ENCODE measurements at regions not wholly inside any gene's neighbourhood (a gene's known extent, or its start where the extent isn't known, plus 50 kb on each side); places are given as distances from the start of the nearest gene placed in this dataset.

- Mint-ChIP-seq H3K9me3 (ENCODE audit: unreplicated experiment) (no peaks in the 10 kb centered on the region), H3K36me3 (ENCODE audit: low read depth, unreplicated experiment) (no peaks in the 10 kb centered on the region), H3K4me3 (ENCODE audit: unreplicated experiment) (no peak overlapping the region), H3K27me3 (ENCODE audit: unreplicated experiment) (no peaks in the 10 kb centered on the region), H3K4me1 (ENCODE audit: unreplicated experiment) (peaks cover 18% of the 10 kb centered on the region), H3K27ac (ENCODE audit: unreplicated experiment) (no peak overlapping the region)
- TF ChIP-seq, protein P1, sequence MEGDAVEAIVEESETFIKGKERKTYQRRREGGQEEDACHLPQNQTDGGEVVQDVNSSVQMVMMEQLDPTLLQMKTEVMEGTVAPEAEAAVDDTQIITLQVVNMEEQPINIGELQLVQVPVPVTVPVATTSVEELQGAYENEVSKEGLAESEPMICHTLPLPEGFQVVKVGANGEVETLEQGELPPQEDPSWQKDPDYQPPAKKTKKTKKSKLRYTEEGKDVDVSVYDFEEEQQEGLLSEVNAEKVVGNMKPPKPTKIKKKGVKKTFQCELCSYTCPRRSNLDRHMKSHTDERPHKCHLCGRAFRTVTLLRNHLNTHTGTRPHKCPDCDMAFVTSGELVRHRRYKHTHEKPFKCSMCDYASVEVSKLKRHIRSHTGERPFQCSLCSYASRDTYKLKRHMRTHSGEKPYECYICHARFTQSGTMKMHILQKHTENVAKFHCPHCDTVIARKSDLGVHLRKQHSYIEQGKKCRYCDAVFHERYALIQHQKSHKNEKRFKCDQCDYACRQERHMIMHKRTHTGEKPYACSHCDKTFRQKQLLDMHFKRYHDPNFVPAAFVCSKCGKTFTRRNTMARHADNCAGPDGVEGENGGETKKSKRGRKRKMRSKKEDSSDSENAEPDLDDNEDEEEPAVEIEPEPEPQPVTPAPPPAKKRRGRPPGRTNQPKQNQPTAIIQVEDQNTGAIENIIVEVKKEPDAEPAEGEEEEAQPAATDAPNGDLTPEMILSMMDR (IDR thresholded peaks at IDR 0.05; ENCODE audit: unreplicated experiment): no peak
- DNase-seq (ENCODE audit: low spot score): no peak
Measured at GRCh38 chr2:204223544-204223943, 287.0 kb downstream of the ICOS start.

DNA sequence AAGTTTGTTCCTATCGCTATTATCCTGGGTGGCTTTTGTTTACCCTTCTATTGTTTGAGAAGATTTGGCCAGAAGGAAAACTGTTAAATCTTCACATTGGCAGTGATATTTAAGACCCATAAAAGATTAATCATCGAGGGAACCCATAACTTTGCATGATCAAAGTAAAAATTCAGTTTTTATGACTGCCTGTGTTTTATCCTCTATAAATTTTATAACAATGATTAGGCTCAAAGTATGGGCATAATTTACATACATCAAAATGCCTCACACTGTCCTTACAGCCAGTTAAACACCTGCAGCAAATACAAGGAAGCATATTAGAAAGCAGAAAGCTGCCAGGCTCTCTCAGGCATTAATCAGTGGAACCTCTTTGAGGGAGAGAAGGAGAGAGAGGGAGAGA lies 289.1 kb downstream of the ICOS start:
- H3K27ac Mint-ChIP-seq (ENCODE audit: unreplicated experiment): no peak overlapping the region
- H3K9me3 Mint-ChIP-seq (ENCODE audit: unreplicated experiment): no peaks in the 10 kb centered on the region
- H3K4me1 Mint-ChIP-seq (ENCODE audit: unreplicated experiment): peaks cover 25% of the 10 kb centered on the region

GRCh38 chr2:204226305-204226880 lies 289.8 kb downstream of the ICOS start:
- Mint-ChIP-seq H3K27me3 (ENCODE audit: unreplicated experiment) (peaks cover 1% of the 10 kb centered on the region), H3K4me3 (ENCODE audit: unreplicated experiment) (no peak overlapping the region), H3K36me3 (ENCODE audit: low read depth, unreplicated experiment) (no peaks in the 10 kb centered on the region), H3K9me3 (ENCODE audit: unreplicated experiment) (no peaks in the 10 kb centered on the region), H3K4me1 (ENCODE audit: unreplicated experiment) (peaks cover 25% of the 10 kb centered on the region), H3K27ac (ENCODE audit: unreplicated experiment) (no peak overlapping the region)
- TF ChIP-seq, protein P1 (IDR thresholded peaks at IDR 0.05; ENCODE audit: unreplicated experiment): no peak
- DNase-seq (ENCODE audit: low spot score): no peak

More for the DNA sequence above, 289.1 kb downstream of the ICOS start:
- Mint-ChIP-seq H3K4me3 (ENCODE audit: unreplicated experiment) (no peak overlapping the region), H3K36me3 (ENCODE audit: low read depth, unreplicated experiment) (no peaks in the 10 kb centered on the region), H3K27me3 (ENCODE audit: unreplicated experiment) (no peaks in the 10 kb centered on the region)
- DNase-seq (ENCODE audit: low spot score): no peak
- TF ChIP-seq, protein P1 (IDR thresholded peaks at IDR 0.05; ENCODE audit: unreplicated experiment): no peak

DNA sequence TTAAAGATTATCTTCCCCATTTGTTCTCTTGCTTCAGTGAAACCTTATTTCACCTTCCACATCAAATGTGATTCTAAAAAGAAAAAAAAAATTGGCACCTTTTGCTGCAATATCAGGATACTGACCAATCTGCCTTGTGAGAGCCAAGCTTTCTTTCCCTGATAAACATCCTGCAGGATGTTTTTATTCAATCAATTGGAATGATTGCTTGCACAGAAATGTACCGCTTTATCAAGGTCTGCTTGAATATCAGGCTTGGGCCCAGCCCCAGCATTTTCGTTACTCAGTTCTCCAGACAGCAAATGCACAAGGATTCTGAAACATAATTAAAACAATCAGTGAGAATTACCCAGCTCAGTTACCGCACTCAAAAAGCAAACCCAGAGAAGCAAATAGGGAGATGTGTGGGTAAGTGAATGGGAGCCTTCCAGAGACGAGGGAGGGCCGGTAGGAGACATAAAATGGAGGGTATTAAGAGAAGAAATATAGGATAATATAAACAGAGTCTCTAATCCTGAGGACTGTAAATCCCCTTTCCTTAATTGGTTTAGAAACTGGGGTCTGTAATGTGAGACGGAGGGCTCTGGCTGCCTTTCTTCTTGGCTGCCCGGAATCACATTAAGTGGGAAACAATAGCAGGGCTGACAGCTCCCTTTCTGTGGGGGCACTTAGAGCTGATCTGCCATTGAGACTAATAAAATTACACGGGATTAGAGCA lies 291.8 kb downstream of the ICOS start:
- TF ChIP-seq, protein P1 (IDR thresholded peaks at IDR 0.05; ENCODE audit: unreplicated experiment): no peak
- Mint-ChIP-seq H3K27ac (ENCODE audit: unreplicated experiment) (no peak overlapping the region), H3K9me3 (ENCODE audit: unreplicated experiment) (no peaks in the 10 kb centered on the region), H3K36me3 (ENCODE audit: low read depth, unreplicated experiment) (no peaks in the 10 kb centered on the region), H3K4me1 (ENCODE audit: unreplicated experiment) (peaks cover 25% of the 10 kb centered on the region), H3K27me3 (ENCODE audit: unreplicated experiment) (peaks cover 1% of the 10 kb centered on the region), H3K4me3 (ENCODE audit: unreplicated experiment) (no peak overlapping the region)
- DNase-seq (ENCODE audit: low spot score): no peak

GRCh38 chr2:204234248-204234647 lies 297.7 kb downstream of the ICOS start:
- Mint-ChIP-seq H3K27ac (ENCODE audit: unreplicated experiment) (no peak overlapping the region), H3K4me3 (ENCODE audit: unreplicated experiment) (no peak overlapping the region), H3K36me3 (ENCODE audit: low read depth, unreplicated experiment) (no peaks in the 10 kb centered on the region), H3K4me1 (ENCODE audit: unreplicated experiment) (no peaks in the 10 kb centered on the region), H3K27me3 (ENCODE audit: unreplicated experiment) (peaks cover 1% of the 10 kb centered on the region), H3K9me3 (ENCODE audit: unreplicated experiment) (peaks cover 3% of the 10 kb centered on the region)
- no peak for DNase-seq (ENCODE audit: low spot score)
- TF ChIP-seq, protein P1 (IDR thresholded peaks at IDR 0.05; ENCODE audit: unreplicated experiment): no peak
